ENCODE measurements at regions not wholly inside any gene's neighbourhood (a gene's known extent, or its start where the extent isn't known, plus 50 kb on each side); places are given as distances from the start of the nearest gene placed in this dataset.

DNA sequence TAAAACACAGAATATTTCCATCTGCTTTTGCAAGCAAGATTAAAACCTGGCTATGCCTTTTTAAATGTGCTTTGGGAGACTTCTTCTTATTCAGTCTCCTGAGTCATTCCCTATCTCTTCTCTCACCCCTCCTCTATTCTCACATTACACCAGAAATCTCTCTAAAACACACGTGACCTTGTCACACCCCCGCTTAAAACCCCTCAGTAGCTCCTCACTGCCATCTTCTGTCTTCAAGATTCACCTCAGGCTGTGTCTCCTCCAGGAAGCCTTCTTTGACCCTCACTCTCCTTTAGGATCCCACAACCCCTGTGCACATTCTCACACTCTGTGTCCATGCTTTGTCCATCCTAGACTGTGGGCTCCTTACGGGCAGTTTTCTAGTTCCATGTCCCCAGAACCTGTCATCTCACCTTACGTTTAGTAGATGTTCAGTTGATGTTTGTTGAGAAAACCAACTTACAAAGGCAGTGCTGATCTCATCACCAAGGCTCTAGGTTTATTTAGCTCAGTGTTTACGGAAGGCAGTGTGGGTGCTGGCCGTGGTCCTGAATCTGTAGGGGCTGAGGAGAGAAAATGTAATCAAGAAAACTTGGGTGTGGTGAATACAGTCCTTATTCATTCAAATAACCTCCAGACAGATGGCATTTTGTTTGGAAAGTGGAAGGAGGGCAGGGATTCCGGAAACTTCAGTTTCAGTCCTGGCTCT, 143.5 kb downstream of the DMRTA2 start:
- Mint-ChIP-seq H3K27me3 (ENCODE audit: low read depth) (no peaks in the 10 kb centered on the region), H3K4me1 (no peaks in the 10 kb centered on the region), H3K9me3 (peaks cover 14% of the 10 kb centered on the region), H3K4me3 (no peak overlapping the region), H3K27ac (ENCODE audit: unreplicated experiment) (no peak overlapping the region), H3K36me3 (ENCODE audit: low read depth) (peaks cover 2% of the 10 kb centered on the region)
- TF ChIP-seq, protein P1, sequence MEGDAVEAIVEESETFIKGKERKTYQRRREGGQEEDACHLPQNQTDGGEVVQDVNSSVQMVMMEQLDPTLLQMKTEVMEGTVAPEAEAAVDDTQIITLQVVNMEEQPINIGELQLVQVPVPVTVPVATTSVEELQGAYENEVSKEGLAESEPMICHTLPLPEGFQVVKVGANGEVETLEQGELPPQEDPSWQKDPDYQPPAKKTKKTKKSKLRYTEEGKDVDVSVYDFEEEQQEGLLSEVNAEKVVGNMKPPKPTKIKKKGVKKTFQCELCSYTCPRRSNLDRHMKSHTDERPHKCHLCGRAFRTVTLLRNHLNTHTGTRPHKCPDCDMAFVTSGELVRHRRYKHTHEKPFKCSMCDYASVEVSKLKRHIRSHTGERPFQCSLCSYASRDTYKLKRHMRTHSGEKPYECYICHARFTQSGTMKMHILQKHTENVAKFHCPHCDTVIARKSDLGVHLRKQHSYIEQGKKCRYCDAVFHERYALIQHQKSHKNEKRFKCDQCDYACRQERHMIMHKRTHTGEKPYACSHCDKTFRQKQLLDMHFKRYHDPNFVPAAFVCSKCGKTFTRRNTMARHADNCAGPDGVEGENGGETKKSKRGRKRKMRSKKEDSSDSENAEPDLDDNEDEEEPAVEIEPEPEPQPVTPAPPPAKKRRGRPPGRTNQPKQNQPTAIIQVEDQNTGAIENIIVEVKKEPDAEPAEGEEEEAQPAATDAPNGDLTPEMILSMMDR (conservative IDR thresholded peaks at IDR 0.05), result no peak
- no peak for DNase-seq (ENCODE audit: low read depth, low spot score)

DNA sequence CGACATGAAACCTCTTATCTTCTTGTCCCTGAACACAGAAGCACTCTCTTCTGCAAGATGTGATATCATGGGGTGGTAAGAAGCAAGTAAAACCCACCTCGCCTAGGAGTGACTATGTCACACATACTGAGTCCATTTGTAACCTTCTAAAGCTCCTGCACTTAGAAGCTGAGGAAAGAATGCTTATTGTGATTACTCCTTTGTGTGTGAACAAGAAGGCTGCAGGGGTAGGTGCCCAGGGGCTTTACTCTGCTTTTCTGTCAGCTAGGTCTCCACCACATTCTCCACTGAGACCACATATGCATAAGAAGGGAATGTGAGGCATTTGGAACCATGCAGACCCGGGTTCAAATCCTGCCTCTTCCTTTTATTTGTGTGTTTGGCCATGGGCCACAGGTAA, 144.3 kb downstream of the DMRTA2 start:
- peaks cover 2% of the 10 kb centered on the region for H3K36me3 Mint-ChIP-seq (ENCODE audit: low read depth)
- H3K9me3 Mint-ChIP-seq, result peaks cover 14% of the 10 kb centered on the region
- no peaks in the 10 kb centered on the region for H3K27me3 Mint-ChIP-seq (ENCODE audit: low read depth)
- H3K4me3 Mint-ChIP-seq, result no peak overlapping the region
- no peak overlapping the region for H3K27ac Mint-ChIP-seq (ENCODE audit: unreplicated experiment)
- no peak for DNase-seq (ENCODE audit: low read depth, low spot score)
- TF ChIP-seq, protein P1 (conservative IDR thresholded peaks at IDR 0.05), result no peak
- no peaks in the 10 kb centered on the region for H3K4me1 Mint-ChIP-seq

DNA sequence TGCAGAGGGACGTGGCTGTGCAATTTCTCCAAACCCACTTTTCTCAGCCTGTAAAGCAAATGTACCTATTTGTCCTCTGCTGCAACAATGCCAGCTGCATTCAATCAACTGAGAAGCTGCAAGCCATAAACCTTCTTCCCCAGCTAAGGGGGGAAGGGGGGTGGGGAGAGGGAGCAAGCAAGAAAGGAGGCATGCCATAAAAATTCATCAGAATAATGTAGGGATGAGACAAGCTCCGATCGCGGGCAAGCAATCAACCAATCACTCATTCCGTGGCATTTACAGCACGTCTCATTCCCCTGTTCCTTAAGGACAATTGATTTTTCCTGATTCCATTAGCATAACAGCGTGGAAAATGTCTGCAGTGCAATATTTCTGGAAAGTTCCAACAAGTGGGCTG, 144.8 kb downstream of the DMRTA2 start:
- H3K4me3 Mint-ChIP-seq, result no peak overlapping the region
- TF ChIP-seq, protein P1 (conservative IDR thresholded peaks at IDR 0.05), result no peak
- no peak overlapping the region for H3K27ac Mint-ChIP-seq (ENCODE audit: unreplicated experiment)
- no peaks in the 10 kb centered on the region for H3K4me1 Mint-ChIP-seq
- peaks cover 2% of the 10 kb centered on the region for H3K36me3 Mint-ChIP-seq (ENCODE audit: low read depth)
- no peaks in the 10 kb centered on the region for H3K27me3 Mint-ChIP-seq (ENCODE audit: low read depth)
- peaks cover 14% of the 10 kb centered on the region for H3K9me3 Mint-ChIP-seq
- no peak for DNase-seq (ENCODE audit: low read depth, low spot score)

DNA sequence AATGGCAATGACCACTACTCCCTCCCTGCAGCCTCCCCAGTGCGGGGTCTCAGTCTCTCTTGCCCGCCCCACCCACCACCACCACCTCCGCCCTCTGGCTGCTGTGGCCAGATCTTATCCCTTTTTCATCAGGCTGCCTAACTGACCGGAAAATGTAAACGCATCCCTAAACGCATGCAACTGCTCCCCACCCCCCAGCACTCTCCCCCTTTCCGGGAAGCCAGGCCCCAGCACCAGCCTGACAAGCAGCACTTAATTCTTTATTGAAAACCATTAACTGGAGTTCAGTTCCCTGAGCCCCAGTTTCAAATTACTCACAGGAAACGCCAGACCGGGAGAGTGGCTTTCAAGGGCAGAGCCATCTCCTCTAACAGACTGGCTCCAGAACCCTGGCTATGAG, 147.7 kb downstream of the DMRTA2 start:
- H3K4me3 Mint-ChIP-seq, result no peak overlapping the region
- H3K4me1 Mint-ChIP-seq, result no peaks in the 10 kb centered on the region
- peaks cover 2% of the 10 kb centered on the region for H3K36me3 Mint-ChIP-seq (ENCODE audit: low read depth)
- H3K9me3 Mint-ChIP-seq, result peaks cover 20% of the 10 kb centered on the region
- H3K27ac Mint-ChIP-seq (ENCODE audit: unreplicated experiment), result no peak overlapping the region
- no peak for DNase-seq (ENCODE audit: low read depth, low spot score)
- TF ChIP-seq, protein P1 (conservative IDR thresholded peaks at IDR 0.05), result no peak
- peaks cover 2% of the 10 kb centered on the region for H3K27me3 Mint-ChIP-seq (ENCODE audit: low read depth)

DNA sequence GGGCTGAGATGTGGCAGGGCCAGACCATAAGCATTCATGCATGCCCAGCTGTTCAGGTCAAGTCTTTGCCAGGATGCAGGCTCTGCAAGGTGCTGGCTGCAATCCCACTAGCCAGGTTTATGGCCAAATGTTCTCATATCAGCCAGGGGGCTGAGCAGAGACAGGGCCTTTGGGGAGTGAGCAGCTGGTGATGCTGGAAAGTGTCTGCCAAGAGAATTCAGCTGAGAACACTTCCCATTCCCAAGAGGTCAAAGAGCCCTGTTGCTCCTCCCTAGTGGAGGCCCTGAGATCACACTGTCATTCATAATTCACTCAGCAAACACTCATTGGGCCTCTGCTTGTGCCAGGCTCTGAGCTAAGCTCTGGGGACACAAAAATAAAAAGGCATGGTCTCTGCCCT, 150.3 kb downstream of the DMRTA2 start:
- Mint-ChIP-seq H3K36me3 (ENCODE audit: low read depth) (no peaks in the 10 kb centered on the region), H3K4me1 (no peaks in the 10 kb centered on the region), H3K9me3 (peaks cover 12% of the 10 kb centered on the region), H3K4me3 (no peak overlapping the region), H3K27me3 (ENCODE audit: low read depth) (peaks cover 2% of the 10 kb centered on the region), H3K27ac (ENCODE audit: unreplicated experiment) (no peak overlapping the region)
- TF ChIP-seq, protein P1 (conservative IDR thresholded peaks at IDR 0.05), result no peak
- no peak for DNase-seq (ENCODE audit: low read depth, low spot score)

Data from neural crest cell (in vitro differentiated cells).